ENCODE measurements at regions not wholly inside any gene's neighbourhood (a gene's known extent, or its start where the extent isn't known, plus 50 kb on each side); places are given as distances from the start of the nearest gene placed in this dataset.

DNA sequence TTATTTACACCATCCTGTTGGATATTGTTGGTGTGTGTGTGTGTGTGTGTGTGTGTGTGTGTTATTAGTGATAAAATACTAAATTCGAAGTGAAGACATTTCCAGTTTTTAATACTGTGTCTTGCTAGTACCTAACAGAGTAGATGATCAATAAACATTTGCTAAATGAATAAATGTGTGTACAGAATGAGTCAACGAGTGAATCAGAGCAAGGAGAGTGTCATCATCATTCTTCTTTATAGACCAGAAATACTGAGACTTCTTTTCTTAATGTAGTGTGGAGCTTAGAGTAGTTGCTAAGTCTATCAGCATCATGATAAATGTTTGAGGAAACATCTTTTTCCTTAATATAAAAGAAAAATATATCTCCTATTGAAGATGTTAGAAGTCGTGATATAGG lies 169.7 kb upstream of the SATB2 start:
- DNase-seq (ENCODE audit: low read depth in 3 of 3), result no peak

DNA sequence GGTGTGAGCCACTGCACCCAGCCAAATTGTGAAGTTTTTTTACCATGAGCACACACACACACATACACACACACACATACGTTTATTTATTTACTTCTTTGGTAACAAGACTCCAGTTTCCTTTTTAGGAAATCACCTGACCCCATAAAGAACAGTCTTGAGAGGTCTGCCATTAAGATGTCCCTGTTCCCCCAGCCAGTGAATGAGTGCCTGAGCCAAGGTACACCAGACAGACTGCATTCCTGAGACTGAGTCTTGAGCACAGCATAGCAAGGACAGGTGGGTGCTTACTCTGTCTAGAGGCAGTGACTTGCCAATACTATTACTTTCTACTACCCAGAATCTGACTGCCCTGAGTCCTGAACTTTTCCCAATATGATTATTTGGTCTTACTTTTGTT lies 167.2 kb upstream of the SATB2 start:
- DNase-seq (ENCODE audit: low read depth in 3 of 3), result no peak

DNA sequence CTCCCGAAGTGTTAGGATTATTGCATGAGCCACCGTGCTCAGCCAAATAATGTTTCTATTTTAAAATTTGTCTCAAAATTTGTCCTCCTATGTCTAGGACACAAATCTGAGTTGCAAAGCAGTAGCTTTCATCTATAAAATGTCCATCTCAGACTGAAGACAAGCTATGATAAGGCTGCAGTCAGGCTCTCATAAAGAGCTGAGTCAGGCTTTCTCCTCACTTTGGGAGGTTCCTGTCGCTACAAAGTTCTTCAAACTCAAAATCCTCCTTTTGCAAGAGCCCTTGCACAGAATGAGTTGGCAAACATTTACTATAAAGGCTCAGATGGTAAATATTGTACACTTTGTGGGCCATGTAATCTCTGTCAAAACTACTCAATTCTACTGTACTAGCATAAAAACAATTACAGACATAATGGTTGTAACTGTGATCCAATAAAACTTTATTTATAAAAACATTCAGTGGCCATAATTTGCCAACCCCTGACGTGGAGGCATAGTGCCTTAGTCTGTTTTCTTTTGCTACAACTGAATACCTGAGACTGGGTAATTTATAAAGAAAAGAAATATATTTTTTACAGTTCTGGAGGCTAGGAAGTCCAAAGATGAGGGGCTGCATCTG lies 154.9 kb upstream of the SATB2 start:
- DNase-seq (ENCODE audit: low read depth in 3 of 3), result no peak

DNA sequence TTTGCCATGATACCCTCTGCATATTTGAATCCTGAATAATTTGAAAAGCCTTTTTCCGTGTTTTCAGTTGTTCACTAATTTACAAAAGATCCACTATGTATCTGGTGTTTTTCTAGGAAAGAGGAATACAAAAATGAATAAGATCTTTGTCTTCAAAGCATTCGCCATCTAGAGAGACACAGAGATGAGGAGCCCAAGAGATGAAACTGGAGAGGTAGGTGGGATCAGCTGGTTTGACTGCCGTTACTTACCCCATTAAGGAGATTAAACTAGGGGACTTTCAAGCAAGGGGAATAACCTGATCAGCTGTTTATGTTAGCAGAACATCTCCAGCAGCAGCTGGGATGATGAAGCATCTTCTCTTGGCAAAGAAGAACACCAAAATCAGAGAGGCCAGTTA lies 150.2 kb upstream of the SATB2 start:
- DNase-seq (ENCODE audit: low read depth in 3 of 3), result no peak

DNA sequence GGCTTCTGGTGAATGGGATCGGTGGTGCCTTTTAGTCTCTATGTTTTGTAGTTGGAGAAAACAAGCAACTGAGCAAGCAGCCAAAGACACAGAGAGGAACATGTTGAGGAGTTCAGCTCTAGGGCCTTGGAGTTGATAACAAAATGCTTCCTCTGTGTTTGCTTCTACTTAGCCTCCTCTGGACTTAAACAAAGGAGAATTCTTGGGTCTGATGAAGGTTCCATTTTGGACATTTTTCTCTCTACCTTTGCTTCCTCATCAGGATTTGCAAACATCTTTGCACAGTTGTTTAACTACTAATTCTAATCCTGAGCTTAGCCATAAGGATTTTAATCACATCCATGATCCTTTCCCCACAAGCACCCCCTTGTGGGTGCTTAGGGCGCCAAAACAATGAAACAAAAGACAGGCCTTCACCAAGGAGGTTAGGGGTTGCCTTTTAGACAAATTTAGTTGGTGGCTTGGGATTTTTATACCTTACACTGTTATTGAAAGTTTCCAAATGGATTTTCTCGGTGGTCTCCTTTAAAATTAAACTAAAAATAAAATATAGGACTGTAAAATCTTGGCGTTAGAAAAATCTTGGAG lies 148.5 kb upstream of the SATB2 start:
- no peak for DNase-seq (ENCODE audit: low read depth in 3 of 3)

DNA sequence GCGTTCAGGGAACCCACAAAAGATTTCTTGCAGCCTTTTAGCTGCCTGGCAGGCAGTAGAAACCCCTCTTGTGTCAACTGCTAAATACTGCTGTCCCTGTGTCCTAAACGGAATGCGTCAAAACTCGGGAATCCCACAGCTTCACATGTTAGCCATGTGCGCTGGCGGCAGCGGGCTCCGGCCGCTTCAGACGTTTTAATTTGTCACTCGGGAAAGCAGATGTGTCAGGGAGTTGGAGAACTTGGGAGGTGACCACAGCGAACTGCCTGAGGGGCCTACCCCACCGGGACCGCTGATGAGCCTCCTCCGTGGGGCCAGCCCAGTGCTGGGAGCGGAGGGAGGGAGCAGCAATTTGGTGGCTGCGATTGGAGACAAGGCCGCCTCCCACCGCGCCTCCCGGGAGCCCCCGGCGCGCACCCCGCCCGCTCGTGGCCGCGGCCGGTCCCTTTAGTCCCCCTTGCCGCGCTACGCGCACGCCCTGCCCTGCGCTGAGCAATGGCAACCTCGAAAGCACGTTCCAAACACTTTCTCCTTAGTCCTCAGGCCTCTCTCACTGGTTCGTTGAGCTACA lies 146.1 kb upstream of the SATB2 start:
- DNase-seq (ENCODE audit: low read depth in 3 of 3), result no peak

DNA sequence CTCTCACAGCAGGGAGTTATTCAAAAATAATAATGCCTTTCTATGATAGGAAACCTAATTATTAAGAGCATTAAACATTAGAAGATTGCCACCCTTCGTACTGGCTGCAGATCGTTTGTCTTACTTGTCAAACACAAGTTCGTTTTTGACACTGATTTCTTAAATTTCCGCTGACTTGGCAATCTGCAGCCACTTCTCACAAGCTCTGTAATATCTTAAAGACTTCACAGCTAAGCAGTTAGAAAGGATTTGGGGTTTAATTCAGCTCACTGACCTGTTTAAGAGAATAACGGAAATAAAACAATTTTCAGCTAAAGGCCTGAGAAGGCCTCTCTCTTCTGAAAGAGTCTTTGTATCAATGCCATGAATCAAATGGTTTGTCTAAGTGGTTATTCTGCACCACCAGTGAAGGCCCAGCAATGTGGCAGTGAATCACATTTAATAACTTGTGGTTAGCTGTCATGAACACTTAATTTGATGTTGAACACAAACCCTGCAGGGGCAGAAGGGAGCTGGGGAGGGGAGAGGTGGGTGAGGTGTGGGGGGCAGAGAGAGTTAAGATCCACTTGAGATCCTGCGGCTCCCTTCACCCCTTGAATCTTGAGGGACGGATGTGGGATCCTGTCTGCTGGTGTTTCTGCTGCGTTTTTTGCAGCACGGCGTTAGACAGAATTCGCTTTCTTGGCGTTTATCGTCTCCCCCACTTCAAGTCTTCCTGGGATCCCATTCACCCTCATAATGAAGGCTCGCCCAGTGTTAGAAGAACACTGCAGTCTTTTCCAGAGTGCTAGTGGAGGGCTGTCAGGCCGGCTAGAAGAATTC lies 145.4 kb upstream of the SATB2 start:
- no peak for DNase-seq (ENCODE audit: low read depth in 3 of 3)

DNA sequence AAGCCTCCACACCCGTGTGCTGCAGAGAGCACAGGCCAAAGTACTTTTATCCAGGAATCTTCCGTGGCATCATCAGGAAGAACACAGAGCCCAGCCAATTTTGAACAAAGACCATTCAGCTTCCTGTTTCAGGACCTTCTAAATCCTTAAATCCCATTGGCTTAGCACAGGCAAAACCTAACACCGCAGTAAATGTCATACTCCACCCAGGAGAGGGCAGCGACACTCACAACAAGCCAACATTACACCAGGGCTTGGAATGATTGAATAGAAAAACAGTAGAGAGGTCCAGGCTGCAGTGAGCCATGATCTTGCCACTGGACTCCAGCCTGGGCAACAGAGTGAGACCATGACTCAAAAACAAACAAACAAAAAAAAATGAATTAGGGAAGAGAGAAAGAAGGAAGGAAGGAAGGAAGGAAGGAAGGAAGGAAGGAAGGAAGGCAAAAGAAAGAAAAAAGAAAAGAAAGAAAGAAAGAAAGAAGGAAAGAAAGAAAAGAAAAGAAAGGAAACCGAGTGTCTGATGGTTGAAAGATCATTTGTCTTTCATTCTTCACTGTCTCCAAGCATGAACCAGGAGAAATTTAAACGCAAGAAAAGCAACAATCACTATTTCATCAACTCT lies 144.6 kb upstream of the SATB2 start:
- no peak for DNase-seq (ENCODE audit: low read depth in 3 of 3)

DNA sequence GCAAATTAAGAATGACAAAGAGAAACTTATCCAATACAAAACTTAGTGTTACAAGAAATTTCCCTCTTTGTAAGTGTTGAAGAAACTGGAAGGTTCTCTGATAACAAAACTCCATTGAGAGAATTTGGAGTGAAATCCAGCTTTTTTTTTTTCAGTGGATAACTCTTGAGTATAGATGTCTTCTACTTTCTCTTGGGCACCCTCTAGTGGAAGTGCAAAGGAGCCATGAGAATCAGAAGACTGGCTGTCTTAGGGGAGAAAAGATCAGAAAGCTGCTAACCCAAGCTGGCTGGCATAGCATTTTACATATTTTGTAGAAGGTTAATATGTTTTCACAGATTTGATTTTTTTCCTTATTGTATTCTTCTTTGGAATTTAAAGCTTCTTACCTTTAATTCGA lies 138.8 kb upstream of the SATB2 start:
- no peak for DNase-seq (ENCODE audit: low read depth in 3 of 3)

DNA sequence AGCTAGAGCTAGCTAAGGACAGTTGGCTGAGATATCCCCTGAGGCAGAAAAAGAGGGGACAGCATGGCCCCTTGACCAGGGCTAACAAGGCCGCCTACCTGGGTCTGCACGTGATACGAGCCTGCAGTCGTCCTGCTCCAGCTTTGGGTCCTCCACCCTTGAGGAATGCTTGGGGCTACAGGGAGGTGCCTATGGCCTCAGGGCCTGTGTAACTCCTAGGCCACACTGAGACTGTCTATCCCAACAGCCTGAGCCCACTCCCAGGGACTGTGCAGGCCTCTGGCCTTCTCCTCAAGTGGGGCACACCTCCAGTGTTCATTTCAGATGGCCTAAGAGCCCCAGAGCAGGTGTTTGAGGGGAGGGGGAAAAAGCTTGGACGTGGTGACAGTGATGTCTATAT lies 136.7 kb upstream of the SATB2 start:
- no peak for DNase-seq (ENCODE audit: low read depth in 3 of 3)

DNA sequence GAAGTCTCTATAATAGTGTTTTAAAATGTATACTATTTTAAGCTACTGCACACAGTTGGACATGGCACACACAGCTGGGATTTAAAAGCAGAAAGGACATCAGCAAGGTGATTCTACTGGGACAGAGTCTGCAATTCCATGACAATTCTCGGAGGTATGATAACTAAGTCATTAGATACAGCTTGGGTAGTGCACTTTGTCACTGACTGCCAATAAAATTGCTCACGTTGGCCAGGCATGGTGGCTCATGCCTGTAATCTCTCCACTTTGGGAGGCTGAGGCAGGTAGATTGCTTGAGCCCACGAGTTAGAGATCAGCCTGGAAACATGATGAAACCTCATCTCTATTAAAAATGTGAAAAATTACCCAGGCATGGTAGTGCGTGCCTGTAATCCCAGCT lies 134.1 kb upstream of the SATB2 start:
- no peak for DNase-seq (ENCODE audit: low read depth in 3 of 3)

DNA sequence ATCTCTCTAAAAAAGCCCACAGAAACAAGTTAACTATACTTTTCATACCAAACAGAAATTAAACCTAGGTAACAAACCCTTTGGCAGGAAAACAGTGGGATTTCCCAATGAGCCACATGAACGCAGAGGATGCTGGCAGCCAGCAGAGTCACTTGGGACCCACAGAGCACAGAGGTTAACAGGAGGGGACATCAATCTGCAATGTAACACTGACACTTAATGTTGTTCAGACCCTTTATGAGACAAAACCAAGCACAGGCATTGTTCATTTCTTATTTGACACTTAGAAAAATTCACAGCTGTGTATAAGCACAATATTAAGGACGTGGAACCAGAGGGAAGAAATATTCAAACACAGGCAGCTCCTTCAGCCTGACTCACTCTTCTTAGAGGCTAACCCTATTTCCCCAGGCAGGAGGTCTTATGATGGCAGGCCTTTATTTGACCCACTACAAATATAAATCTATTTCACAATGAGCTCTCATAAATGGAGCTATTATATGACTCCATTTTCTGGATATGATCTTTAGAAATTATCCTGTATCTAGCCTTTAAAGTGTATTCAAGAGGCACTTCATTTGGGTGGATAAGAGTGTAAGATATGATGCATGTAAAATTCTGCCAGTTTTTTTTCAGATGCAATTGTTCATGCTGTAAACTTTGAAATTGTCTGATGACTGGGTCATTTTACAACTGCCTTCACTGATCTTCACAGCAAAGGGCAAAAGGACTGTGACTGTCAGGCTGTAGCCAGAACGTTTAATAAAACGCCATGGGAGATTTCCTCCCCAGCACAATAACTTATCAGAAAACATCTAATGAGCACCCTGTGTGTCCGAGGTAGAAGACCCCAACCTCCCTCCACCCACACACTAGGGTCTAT lies 132.8 kb upstream of the SATB2 start:
- DNase-seq (ENCODE audit: low read depth in 3 of 3), result no peak

DNA sequence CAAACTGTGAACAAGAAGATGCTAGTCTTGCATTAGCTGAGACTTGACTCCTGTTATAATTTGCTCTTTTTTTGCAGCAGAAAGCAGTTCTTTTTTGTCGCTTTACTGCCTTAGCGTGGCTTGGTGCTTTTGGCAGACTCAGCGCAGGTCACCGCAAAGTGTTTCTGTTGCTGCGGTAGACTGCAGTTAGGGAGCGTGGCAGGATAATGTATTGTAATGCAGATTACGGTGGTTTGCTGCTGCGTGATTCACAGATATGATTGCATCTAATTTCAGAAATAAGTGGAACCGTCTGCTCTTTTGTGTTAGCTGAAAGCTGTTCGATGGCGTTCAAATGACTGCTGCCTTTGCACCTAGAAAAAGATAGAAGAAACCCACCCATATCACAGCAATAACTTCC lies 131.6 kb upstream of the SATB2 start:
- DNase-seq (ENCODE audit: low read depth in 3 of 3), result no peak

DNA sequence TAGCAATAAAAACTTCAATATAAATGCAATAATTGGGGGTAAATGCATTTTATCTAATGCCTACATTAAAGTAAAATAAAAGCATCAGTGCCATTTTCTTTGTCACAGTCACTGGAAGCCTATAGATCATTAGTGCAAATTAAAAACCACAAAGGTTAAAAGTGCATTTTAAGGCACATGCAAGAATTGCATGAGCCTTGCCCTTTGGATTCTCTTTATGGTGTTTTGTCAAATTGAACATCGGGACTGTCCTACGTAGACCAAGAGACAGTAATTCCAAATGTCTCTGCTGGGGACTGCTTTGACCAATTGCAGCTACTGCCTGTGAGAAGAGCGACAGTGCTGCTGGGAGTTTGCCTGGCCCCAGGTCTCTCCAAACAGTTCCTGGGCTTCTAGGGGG lies 130.3 kb upstream of the SATB2 start:
- no peak for DNase-seq (ENCODE audit: low read depth in 3 of 3)

DNA sequence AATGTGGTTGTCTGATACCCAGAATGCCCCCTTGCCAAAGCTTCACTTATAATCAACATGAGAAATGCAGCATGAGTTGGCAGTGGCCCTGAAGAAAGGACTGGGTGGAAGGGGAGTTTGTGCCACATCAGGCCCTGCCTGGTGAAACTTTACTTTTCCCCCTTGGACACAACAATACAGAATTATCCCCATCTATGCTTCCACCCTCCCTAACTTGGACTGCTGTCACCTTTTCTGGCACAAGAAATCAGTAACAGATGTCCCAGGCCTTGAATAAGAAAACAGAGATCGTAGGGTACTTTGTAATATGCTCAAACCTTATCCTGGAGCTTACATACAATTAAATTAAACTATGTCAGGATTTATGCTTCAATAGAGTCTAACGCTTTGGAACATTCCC lies 128.9 kb upstream of the SATB2 start:
- no peak for DNase-seq (ENCODE audit: low read depth in 3 of 3)

DNA sequence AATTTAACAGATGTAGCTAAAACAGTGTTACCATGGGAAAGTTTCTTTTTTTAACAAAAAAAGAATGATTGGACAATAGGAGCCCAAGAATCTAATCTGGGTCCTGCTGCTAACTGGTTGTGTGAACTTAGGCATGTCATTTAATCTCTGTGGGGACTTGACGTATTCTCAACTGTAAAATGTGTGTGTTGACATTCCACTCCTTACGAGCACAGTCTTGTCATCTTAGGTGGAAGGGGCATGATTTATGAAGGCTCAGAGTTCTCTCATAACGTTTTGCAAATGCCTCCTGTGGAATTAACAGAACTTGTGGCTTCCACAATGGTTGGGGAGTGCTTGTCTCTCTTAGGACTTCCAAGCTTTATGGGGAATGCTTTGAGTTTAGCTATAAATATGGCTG lies 125.9 kb upstream of the SATB2 start:
- no peak for DNase-seq (ENCODE audit: low read depth in 3 of 3)

DNA sequence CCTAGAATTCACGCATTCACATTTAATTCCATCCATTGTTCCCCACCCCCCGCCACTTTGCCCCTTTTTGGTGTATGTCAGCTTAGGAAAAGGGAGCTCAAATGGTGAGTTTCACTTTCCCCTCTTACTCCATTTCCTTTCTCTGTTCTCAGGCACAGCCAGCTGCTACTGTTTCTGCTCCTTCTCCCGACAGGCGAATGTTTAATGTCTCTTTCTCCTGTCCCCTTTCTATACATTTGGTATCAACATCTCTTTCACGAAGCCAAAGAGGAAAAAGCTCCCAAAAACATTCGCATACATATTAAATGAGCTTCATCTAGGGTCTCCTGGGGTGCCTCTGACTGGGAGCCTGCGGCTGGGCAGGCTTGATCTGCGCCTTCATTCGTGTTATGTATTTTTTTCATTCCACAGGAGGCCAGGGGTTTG lies 124.2 kb upstream of the SATB2 start:
- DNase-seq (ENCODE audit: low read depth in 3 of 3), result no peak

DNA sequence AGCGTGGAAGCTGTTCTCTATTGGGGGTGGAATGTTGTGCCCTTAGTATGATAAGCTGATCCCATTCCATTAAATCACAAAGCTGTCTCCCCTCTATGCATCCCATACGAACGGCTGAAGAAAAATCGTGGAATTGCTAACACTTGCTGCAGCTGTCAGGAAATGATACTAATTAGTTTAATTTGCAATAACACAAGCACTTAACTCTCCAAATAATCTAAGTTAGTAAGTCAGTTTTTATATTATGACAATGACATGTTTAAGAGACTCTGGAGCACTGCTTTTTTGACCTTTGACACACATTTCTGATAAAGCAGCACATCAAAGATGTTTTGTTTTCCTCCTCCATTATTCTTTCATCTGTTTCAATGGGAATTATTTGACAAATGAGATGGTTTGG lies 123.7 kb upstream of the SATB2 start:
- DNase-seq (ENCODE audit: low read depth in 3 of 3), result no peak

DNA sequence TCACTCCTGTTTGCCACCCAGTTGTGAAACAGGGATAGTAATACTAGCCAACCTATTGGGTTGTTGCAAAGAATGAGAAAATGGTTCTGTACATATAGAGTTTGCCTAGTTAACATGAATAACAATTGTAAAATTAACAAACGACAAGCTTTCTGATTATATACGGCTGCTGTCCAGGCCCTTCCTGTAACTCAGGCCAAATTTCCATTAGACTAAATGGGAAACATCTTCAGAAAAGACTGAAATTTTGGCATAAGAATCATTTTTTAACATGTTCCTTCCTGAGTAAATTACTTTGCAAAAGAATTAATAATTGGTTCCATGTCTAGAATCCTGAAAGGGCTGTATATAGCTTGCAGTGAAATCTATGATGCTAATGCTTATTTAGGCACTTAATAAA lies 117.7 kb upstream of the SATB2 start:
- no peak for DNase-seq (ENCODE audit: low read depth in 3 of 3)

DNA sequence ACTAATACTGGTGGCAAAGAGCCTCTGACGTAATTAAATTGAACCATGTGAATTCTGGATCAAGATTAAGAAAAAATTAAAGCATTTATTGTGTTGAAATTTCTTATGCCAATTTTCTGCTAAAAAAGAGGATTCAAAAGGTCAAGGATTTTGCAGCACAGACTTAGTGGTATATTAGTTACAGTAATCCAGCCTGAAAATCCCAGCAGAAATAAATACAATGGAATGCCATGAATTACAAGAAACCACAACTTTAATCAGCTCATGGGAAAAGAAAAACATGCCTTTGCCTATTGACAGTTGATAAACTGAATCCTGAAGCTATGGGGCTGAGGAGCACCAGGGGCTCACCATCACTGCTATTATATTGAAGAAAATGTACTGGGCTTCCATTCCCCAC lies 114.8 kb upstream of the SATB2 start:
- DNase-seq (ENCODE audit: low read depth in 3 of 3), result no peak

DNA sequence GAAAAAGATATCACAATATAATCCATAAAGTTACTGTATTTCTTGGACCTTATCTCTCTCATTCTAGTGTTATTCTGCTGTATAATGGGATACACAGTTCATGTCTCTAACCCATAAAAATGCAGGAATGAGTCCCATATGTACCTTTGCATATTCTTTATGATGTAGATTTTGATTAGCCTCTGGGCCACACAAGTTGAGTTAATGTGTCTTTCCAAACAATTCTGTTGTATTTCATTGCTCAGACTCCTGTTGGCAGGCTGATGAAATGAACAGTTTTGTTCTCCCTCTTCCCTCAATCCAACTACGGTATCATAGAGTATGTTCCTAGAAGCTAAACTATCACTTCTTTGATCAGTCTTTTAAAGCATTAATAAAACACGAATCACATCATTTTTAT lies 113.2 kb upstream of the SATB2 start:
- no peak for DNase-seq (ENCODE audit: low read depth in 3 of 3)

DNA sequence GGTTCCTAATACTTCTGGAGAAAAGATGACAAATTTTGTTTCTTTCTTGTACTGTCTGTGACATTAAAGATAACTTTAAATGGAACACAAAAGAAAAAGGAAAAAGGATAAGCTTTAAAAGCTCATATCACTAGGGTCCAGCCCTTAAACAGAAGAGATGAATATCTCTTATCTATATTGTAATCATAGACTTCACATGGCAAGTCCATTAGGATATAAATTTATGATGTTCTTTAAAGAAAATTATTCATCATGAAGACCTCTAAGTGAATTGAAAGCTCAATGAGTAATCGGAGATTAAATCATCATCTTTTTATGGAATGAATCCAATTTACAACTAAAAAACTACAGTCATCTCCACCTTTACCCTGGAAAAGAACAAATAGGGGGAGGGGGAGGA lies 111.6 kb upstream of the SATB2 start:
- DNase-seq (ENCODE audit: low read depth in 3 of 3), result no peak

Measured in stimulated activated CD4-positive, alpha-beta T cell treated with anti-CD3 and anti-CD28 coated beads, TNF-alpha, amount 100 ng/mL, for 48 hours (primary cell).